ENCODE measurements at regions not wholly inside any gene's neighbourhood (a gene's known extent, or its start where the extent isn't known, plus 50 kb on each side); places are given as distances from the start of the nearest gene placed in this dataset.

- H2AK5ac ChIP-seq (ENCODE audit: low read length, severe bottlenecking) = no peak overlapping the region
- H3K14ac ChIP-seq (ENCODE audit: low read length in 2 of 2) = no peak overlapping the region
- no peak overlapping the region for H2BK5ac ChIP-seq (ENCODE audit: low read depth, low read length, poor library complexity, severe bottlenecking)
- H2BK120ac ChIP-seq (ENCODE audit: low read depth, low read length) = no peak overlapping the region
- H3K23ac ChIP-seq (ENCODE audit: low read length in 2 of 2) = no peak overlapping the region
- H3K9ac ChIP-seq (ENCODE audit: low read length) = no peak overlapping the region
- H3K27me3 ChIP-seq (ENCODE audit: control insufficient read depth in 1 of 2, insufficient read depth in 1 of 2, low read length in 2 of 2) = no peaks in the 10 kb centered on the region
- 96% methylated on average over 9 of the region's 10 CpGs for WGBS
- no peak overlapping the region for H2AFZ ChIP-seq (ENCODE audit: low read depth, low read length)
- H3K4me1 ChIP-seq (ENCODE audit: control insufficient read depth, insufficient read depth, low read depth, low read length) = no peaks in the 10 kb centered on the region
- H3K36me3 ChIP-seq (ENCODE audit: control insufficient read depth in 1 of 2, insufficient read depth in 2 of 2, low read depth in 1 of 2, low read length in 2 of 2) = no peaks in the 10 kb centered on the region
- no peak for DNase-seq
- no peak overlapping the region for H3K27ac ChIP-seq (ENCODE audit: low read length, poor library complexity, severe bottlenecking)
- no peak overlapping the region for H3K4me2 ChIP-seq (ENCODE audit: low read length, poor library complexity, severe bottlenecking)
- H2BK15ac ChIP-seq (ENCODE audit: low read depth, poor library complexity, severe bottlenecking) = no peak overlapping the region
- no peak overlapping the region for H3K18ac ChIP-seq (ENCODE audit: low read depth in 1 of 2, low read length in 2 of 2)
- no peak overlapping the region for H3K4me3 ChIP-seq (ENCODE audit: insufficient read depth in 1 of 2, low read depth in 1 of 2, low read length in 2 of 2)
- no peaks in the 10 kb centered on the region for H3K79me1 ChIP-seq (replicated peaks; ENCODE audit: low read length, poor library complexity, severe bottlenecking)
- H2BK12ac ChIP-seq (ENCODE audit: low read length in 2 of 2) = no peak overlapping the region
- H4K8ac ChIP-seq (ENCODE audit: low read length) = no peak overlapping the region
- no peak overlapping the region for H3K4ac ChIP-seq (ENCODE audit: low read depth in 1 of 2, low read length in 2 of 2)
- H3K9me3 ChIP-seq (ENCODE audit: control insufficient read depth, low read length) = no peaks in the 10 kb centered on the region
- H4K91ac ChIP-seq (ENCODE audit: low read length) = no peak overlapping the region
These were observed 331.0 kb downstream of the ASMT start for GRCh38 chrX:1945879-1946278.

- Histone ChIP-seq H3K36me3 (ENCODE audit: control insufficient read depth in 1 of 2, insufficient read depth in 2 of 2, low read depth in 1 of 2, low read length in 2 of 2) (no peaks in the 10 kb centered on the region), H2BK5ac (ENCODE audit: low read depth, low read length, poor library complexity, severe bottlenecking) (no peak overlapping the region), H3K14ac (ENCODE audit: low read length in 2 of 2) (no peak overlapping the region), H2BK12ac (ENCODE audit: low read length in 2 of 2) (no peak overlapping the region), H2BK15ac (ENCODE audit: low read depth, poor library complexity, severe bottlenecking) (no peak overlapping the region), H3K27me3 (ENCODE audit: control insufficient read depth in 1 of 2, insufficient read depth in 1 of 2, low read length in 2 of 2) (no peaks in the 10 kb centered on the region), H3K4me2 (ENCODE audit: low read length, poor library complexity, severe bottlenecking) (no peak overlapping the region), H3K4me3 (ENCODE audit: insufficient read depth in 1 of 2, low read depth in 1 of 2, low read length in 2 of 2) (no peak overlapping the region), H3K9ac (ENCODE audit: low read length) (no peak overlapping the region), H4K91ac (ENCODE audit: low read length) (no peak overlapping the region), H2AFZ (ENCODE audit: low read depth, low read length) (no peak overlapping the region), H2BK120ac (ENCODE audit: low read depth, low read length) (no peak overlapping the region), H3K4me1 (ENCODE audit: control insufficient read depth, insufficient read depth, low read depth, low read length) (no peaks in the 10 kb centered on the region), H3K23ac (ENCODE audit: low read length in 2 of 2) (no peak overlapping the region), H4K8ac (ENCODE audit: low read length) (no peak overlapping the region), H3K79me1 (replicated peaks; ENCODE audit: low read length, poor library complexity, severe bottlenecking) (no peaks in the 10 kb centered on the region), H3K18ac (ENCODE audit: low read depth in 1 of 2, low read length in 2 of 2) (no peak overlapping the region), H3K9me3 (ENCODE audit: control insufficient read depth, low read length) (no peaks in the 10 kb centered on the region), H3K4ac (ENCODE audit: low read depth in 1 of 2, low read length in 2 of 2) (no peak overlapping the region), H2AK5ac (ENCODE audit: low read length, severe bottlenecking) (no peak overlapping the region), H3K27ac (ENCODE audit: low read length, poor library complexity, severe bottlenecking) (no peak overlapping the region)
- WGBS = 97% methylated on average over 8 of the region's 9 CpGs
- no peak for DNase-seq
These were observed 332.1 kb downstream of the ASMT start for GRCh38 chrX:1946974-1947373.
